ENCODE measurements at regions not wholly inside any gene's neighbourhood (a gene's known extent, or its start where the extent isn't known, plus 50 kb on each side); places are given as distances from the start of the nearest gene placed in this dataset.

DNA sequence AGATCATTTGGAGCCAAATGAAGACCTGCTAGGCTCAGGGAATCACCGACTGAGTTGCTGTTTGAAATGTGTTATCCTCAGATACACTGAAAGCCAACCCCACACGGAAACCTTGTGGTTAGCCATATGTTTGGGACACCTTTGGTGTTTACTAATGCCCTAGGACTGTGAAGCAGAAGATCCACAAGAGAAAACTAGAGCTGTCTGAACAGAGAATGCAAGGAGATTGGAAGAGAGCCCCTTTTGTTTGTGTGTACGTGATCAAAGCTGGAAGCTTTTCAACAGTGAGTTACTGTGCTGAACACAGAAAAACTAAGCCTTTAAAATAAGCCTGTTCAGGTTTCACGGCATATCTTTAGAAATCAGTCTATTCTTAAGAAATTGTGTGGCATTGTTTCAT lies 908.2 kb upstream of the ADGRL2 start:
- DNase-seq, result no peak
- no peaks in the 10 kb centered on the region for H3K36me3 ChIP-seq (ENCODE audit: low read depth, missing control alignments)
- WGBS, 2 donors, result 29 to 40% methylated on average over 4 of the region's 4 CpGs
- H3K27ac ChIP-seq, result peak overlapping the region in 1 of 2 donors; percentile 11
- intact Hi-C loops (cut with DNase I; ENCODE audit: low total_unique reads), result no loop called here
- no peaks in the 10 kb centered on the region for H3K27me3 ChIP-seq
- no peaks in the 10 kb centered on the region for H3K9me3 ChIP-seq
- H3K4me1 ChIP-seq, result peaks cover 5% of the 10 kb centered on the region
- no peak overlapping the region for H3K4me3 ChIP-seq
- TF ChIP-seq, protein P1, sequence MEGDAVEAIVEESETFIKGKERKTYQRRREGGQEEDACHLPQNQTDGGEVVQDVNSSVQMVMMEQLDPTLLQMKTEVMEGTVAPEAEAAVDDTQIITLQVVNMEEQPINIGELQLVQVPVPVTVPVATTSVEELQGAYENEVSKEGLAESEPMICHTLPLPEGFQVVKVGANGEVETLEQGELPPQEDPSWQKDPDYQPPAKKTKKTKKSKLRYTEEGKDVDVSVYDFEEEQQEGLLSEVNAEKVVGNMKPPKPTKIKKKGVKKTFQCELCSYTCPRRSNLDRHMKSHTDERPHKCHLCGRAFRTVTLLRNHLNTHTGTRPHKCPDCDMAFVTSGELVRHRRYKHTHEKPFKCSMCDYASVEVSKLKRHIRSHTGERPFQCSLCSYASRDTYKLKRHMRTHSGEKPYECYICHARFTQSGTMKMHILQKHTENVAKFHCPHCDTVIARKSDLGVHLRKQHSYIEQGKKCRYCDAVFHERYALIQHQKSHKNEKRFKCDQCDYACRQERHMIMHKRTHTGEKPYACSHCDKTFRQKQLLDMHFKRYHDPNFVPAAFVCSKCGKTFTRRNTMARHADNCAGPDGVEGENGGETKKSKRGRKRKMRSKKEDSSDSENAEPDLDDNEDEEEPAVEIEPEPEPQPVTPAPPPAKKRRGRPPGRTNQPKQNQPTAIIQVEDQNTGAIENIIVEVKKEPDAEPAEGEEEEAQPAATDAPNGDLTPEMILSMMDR (IDR thresholded peaks at IDR 0.05), result no peak
- TF ChIP-seq POLR2A (IDR thresholded peaks at IDR 0.05), result no peak

GRCh38 chr1:80891871-80892270 lies 908.9 kb upstream of the ADGRL2 start:
- no peaks in the 10 kb centered on the region for H3K27me3 ChIP-seq
- no peaks in the 10 kb centered on the region for H3K36me3 ChIP-seq (ENCODE audit: low read depth, missing control alignments)
- WGBS, 2 donors, result 28 to 43% methylated on average over 2 of the region's 2 CpGs
- peaks cover 5% of the 10 kb centered on the region for H3K4me1 ChIP-seq
- no peak overlapping the region for H3K4me3 ChIP-seq
- intact Hi-C loops (cut with DNase I; ENCODE audit: low total_unique reads), result no loop called here
- H3K27ac ChIP-seq, result no peak overlapping the region
- no peaks in the 10 kb centered on the region for H3K9me3 ChIP-seq
- no peak for TF ChIP-seq POLR2A (IDR thresholded peaks at IDR 0.05)
- TF ChIP-seq, protein P1 (IDR thresholded peaks at IDR 0.05), result no peak
- DNase-seq, result no peak

- H3K4me1 ChIP-seq, result no peaks in the 10 kb centered on the region
- H3K9me3 ChIP-seq, result no peaks in the 10 kb centered on the region
- no peak for TF ChIP-seq POLR2A (IDR thresholded peaks at IDR 0.05)
- TF ChIP-seq, protein P1 (IDR thresholded peaks at IDR 0.05), result no peak
- no peaks in the 10 kb centered on the region for H3K27me3 ChIP-seq
- no peak overlapping the region for H3K4me3 ChIP-seq
- no peak overlapping the region for H3K27ac ChIP-seq
- WGBS, 2 donors, result 50 to 54% methylated on average over 3 of the region's 3 CpGs
- DNase-seq, result no peak
- H3K36me3 ChIP-seq (ENCODE audit: low read depth, missing control alignments), result no peaks in the 10 kb centered on the region
- intact Hi-C loops (cut with DNase I; ENCODE audit: low total_unique reads), result no loop called here
These were observed 918.2 kb upstream of the ADGRL2 start for GRCh38 chr1:80882553-80882952.

GRCh38 chr1:80878343-80878742 lies 922.4 kb upstream of the ADGRL2 start:
- Histone ChIP-seq H3K36me3 (ENCODE audit: low read depth, missing control alignments) (no peaks in the 10 kb centered on the region), H3K27ac (no peak overlapping the region), H3K27me3 (no peaks in the 10 kb centered on the region), H3K9me3 (no peaks in the 10 kb centered on the region), H3K4me3 (no peak overlapping the region), H3K4me1 (no peaks in the 10 kb centered on the region)
- DNase-seq, result no peak
- intact Hi-C loops (cut with DNase I; ENCODE audit: low total_unique reads), result no loop called here
- TF ChIP-seq POLR2A (IDR thresholded peaks at IDR 0.05), result no peak
- TF ChIP-seq, protein P1 (IDR thresholded peaks at IDR 0.05), result no peak

DNA sequence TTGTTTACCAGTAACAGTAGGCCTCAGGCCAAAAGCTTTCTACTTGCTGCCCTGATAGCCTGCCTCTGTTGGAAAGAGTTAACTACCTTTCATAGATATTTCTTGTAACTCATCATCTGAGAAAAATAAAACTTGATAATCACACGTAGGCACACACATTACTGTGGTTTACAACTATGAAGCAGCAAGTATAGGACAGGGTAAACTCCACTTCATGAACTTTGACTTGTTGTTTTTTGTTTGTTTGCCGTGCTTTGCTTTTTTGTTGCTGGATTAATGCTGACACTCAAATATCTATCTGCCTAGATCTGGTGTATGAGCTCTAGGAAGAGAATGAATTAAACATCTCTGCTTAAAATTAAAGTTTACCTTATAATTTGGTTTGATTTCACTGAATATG lies 924.7 kb upstream of the ADGRL2 start:
- Histone ChIP-seq H3K27ac (no peak overlapping the region), H3K9me3 (no peaks in the 10 kb centered on the region), H3K4me3 (no peak overlapping the region), H3K27me3 (no peaks in the 10 kb centered on the region), H3K36me3 (ENCODE audit: low read depth, missing control alignments) (no peaks in the 10 kb centered on the region), H3K4me1 (no peaks in the 10 kb centered on the region)
- no peak for DNase-seq
- WGBS, 2 donors, result 76 to 84% methylated on average over 2 of the region's 2 CpGs
- no peak for TF ChIP-seq POLR2A (IDR thresholded peaks at IDR 0.05)
- TF ChIP-seq, protein P1 (IDR thresholded peaks at IDR 0.05), result no peak
- intact Hi-C loops (cut with DNase I; ENCODE audit: low total_unique reads), result no loop called here
